CD4-positive, alpha-beta T cell treated with Interleukin-4 for 1 hour (primary cell): ENCODE measurements at regions not wholly inside any gene's neighbourhood (a gene's known extent, or its start where the extent isn't known, plus 50 kb on each side); places are given as distances from the start of the nearest gene placed in this dataset.

Experiments
- DNase-seq, 2 donors: peaks; one replicate each; pipeline ENCODE4 v3.0.0-alpha.2; 2020 to 2022

DNA sequence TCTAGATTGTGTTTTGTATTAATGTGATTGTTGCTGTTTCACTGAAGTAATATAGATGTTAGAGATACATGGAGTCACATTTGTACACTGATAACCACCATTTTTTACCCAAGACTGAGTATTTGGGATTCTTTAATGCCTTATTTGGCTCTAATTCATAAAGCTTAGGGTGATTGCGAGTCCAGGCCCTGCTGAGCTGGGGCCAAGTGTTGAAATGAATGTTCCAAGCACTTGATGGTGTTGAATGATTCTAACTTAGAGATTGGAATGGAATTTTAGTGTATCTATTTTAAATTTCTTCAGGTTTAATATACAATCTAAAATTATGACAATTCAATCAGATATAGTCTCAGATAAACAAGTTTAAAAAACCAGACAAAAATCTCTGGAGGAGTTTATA is 329.4 kb upstream of the SLC35B3 start:
- DNase-seq = no peak

DNA sequence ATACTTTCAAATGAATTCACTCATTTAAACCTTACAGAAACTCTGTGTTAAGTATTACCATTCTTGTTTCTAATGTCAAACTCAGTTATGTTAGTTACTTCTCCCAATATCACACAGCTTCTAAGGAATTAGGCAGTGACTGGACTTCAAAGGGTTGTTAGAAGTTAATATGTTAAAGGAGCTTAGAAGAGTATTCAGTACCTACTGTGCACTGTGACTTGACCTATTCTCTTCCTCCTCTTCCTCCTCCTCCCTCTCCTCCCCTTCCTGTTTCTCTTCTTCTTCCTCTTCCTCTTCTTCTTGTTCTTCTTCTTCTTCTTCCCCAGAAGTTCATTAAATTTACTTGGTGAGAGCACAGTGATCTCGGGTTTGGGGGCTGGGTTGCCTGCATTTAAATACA is 325.6 kb upstream of the SLC35B3 start:
- no peak for DNase-seq

GRCh38 chr6:8758412-8758811 is 323.1 kb upstream of the SLC35B3 start:
- no peak for DNase-seq

DNA sequence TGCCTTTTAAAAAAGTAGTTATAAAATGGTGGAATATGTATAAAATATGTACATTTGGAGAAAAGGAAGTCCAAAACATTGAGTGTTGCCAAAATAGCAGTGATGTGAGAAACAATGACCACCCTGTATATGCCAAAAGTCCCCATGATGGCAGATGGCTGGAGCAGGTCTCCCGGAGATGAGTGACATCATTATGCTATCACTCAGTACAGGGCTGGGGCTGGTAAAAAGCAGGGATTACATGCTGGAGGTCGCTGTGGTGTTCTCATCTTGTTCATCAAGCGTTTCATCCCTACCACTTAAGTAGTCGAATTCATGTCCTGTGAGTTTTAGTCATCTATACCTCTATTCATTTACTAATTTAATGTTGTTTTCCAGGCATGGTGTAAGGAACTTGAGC is 315.3 kb upstream of the SLC35B3 start:
- no peak for DNase-seq

GRCh38 chr6:8749465-8749864 is 314.1 kb upstream of the SLC35B3 start:
- DNase-seq = no peak

DNA sequence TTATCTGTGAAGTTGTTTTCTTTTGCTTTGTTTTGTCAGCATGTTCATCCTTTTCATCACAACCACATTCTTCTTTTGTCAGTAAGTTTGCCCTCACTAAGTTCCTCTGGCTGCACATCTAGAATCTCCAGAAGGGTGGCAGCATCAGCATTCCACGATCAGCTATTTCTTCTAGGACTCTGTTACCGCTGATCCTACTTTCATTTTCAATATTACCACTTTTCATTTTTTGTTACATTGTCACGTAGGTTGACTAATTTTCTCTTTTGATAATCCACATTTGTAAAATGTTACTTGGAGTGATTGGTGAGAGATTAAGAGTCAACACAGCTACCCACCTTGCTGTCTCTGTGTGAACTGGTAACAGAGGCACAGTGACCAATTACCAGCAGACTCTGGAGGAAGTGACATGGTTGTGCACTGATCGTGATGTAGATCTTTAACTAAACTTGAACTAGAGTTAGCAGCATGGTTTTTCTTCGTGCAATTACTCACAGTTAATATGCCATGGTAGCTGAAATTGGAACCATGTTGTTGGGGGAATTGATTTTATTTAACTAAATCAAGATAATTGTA is 307.9 kb upstream of the SLC35B3 start:
- no peak for DNase-seq

DNA sequence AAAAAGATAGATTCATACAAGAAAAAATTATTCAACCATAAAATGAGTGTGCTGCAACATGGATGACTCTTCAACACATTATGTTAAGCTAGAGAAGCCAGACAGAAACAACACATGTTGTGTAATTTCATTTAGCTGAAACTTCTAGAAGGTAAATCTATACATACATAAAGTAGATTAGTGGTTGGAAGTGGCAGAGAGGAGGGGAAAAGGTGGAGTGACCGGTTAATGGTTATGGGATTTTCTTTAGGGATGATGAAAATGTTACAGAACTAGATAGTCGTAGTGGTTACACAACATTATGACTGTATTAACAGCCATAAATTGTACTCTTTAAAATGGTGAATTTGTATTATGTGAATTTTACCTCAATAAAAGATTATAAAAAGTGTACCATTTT is 304.1 kb upstream of the SLC35B3 start:
- DNase-seq = no peak

- DNase-seq = no peak
These were observed 303.6 kb upstream of the SLC35B3 start for GRCh38 chr6:8738951-8739350.

- no peak for DNase-seq
These were observed 301.0 kb upstream of the SLC35B3 start for GRCh38 chr6:8736156-8736895.

DNA sequence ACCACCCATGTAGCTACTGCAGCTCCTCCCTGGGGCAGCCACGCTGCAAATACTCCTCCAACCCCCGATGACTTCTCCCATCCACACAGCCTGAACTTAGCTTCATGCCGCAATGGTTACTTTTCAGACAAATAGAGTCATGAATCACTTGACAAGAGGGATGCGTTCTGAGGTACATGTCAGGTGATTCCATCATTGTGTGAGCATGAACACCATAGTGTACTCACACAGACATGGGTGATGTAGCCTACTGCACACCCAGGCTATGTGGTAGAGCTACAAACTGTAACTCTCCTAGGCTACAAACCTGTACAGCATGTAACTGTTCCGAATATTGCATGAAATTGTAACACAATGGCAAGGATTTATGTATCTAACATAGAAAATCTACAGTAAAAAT is 298.5 kb upstream of the SLC35B3 start:
- no peak for DNase-seq

GRCh38 chr6:8731874-8732273 is 296.5 kb upstream of the SLC35B3 start:
- no peak for DNase-seq

GRCh38 chr6:8710668-8711431 is 275.5 kb upstream of the SLC35B3 start:
- no peak for DNase-seq

GRCh38 chr6:8707956-8708772 is 272.8 kb upstream of the SLC35B3 start:
- DNase-seq = no peak

- DNase-seq = no peak
These were observed 272.0 kb upstream of the SLC35B3 start for GRCh38 chr6:8707369-8707768.

- no peak for DNase-seq
These were observed 270.2 kb upstream of the SLC35B3 start for GRCh38 chr6:8705435-8706020.

DNA sequence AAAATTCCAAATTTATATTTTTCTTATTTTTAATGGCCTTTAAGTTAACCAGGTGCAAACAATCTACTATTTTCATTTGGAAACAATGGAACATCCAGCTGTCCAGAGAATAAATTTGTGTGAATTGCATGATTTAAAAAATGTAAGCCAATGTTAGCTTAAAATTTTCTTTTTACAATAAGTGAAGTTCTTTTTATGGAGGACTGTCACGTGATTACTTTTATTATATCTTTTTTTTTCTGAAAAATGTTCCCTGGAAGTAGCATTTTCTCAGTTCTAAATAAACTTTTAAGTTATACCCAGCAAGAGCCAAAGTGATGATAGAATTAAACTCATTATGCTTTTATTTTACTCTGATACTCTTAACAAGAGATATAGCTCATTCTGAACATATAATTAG is 267.7 kb upstream of the SLC35B3 start:
- DNase-seq = no peak

DNA sequence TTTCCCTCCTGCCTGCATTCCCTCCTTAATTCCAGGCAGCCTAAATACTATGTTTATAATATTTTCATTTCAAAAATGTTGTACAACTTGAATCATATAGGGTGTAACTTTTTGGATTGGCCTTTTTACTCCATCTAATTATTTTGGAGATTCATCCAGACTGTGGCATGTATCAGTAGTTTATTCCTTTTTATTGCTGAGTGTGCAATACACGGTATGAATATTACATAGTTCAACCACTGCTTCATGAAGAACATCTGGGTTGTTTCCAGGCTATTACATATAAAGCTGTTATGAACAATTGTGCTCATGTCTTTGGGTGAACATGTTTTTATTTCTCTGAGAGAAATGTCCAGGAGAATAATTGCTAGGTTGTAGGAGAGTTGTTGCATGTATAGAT is 253.5 kb upstream of the SLC35B3 start:
- no peak for DNase-seq

- DNase-seq = no peak
These were observed 250.7 kb upstream of the SLC35B3 start for GRCh38 chr6:8686077-8686476.

- no peak for DNase-seq
These were observed 247.9 kb upstream of the SLC35B3 start for GRCh38 chr6:8683204-8683603.

GRCh38 chr6:8679823-8680222 is 244.5 kb upstream of the SLC35B3 start:
- DNase-seq = no peak

GRCh38 chr6:8678466-8678865 is 243.1 kb upstream of the SLC35B3 start:
- DNase-seq = no peak

GRCh38 chr6:8674126-8674525 is 238.8 kb upstream of the SLC35B3 start:
- no peak for DNase-seq

GRCh38 chr6:8672882-8673281 is 237.5 kb upstream of the SLC35B3 start:
- DNase-seq = no peak
